H1 (cell line): ENCODE measurements at regions not wholly inside any gene's neighbourhood (a gene's known extent, or its start where the extent isn't known, plus 50 kb on each side); places are given as distances from the start of the nearest gene placed in this dataset.

ENCODE experiments used
- CTCF ChIA-PET: fragments of 300-600 bp; sonication (Branson Sonifier 250); formaldehyde crosslinking; loops from one replicate; lab custom pipeline; 2021; ENCODE audit not compliant: partially characterized antibody; lab: Charles Lee
- POLR2A ChIA-PET: fragments of 300-600 bp; sonication (Branson Sonifier 250); formaldehyde crosslinking; loops from one replicate; lab custom pipeline; 2021; ENCODE audit warnings: inconsistent platforms; ENCODE audit not compliant: partially characterized antibody; lab: Charles Lee
- DNase-seq, 2 experiments: peaks; one replicate each; pipeline versions ENCODE4 v3.0.0 to v3.0.0-alpha.2; 2010 to 2022; ENCODE audit warnings: low spot score in 2 of 2, low read depth in 1 of 2, mixed read lengths in 1 of 2
- FAIRE-seq: peaks from 2 replicates; lab custom pipeline; 2011; peaks lifted over from hg19 to GRCh38; lab: Jason Lieb, UNC
- H2AFZ ChIP-seq: 2 replicates; pipeline ENCODE4 v1.8.1; 2012; ENCODE audit warnings: low read length, inconsistent platforms
- H2AK5ac ChIP-seq: 2 replicates; pipeline ENCODE4 v1.6.1; 2013; ENCODE audit warnings: low read depth, low read length
- H2BK120ac ChIP-seq: replicated peaks from 2 replicates; pipeline ENCODE3; 2013; ENCODE audit warnings: low read depth, low read length, inconsistent platforms
- H2BK12ac ChIP-seq: 2 replicates; pipeline ENCODE4 v1.6.1; 2013; ENCODE audit warnings: low read depth, low read length
- H2BK15ac ChIP-seq: 2 replicates; pipeline ENCODE4 v1.6.1; 2013; ENCODE audit warnings: low read length
- H2BK20ac ChIP-seq: 2 replicates; pipeline ENCODE4 v1.6.1; 2013; ENCODE audit warnings: low read length
- H2BK5ac ChIP-seq: 2 replicates; pipeline ENCODE4 v1.6.1; 2013; ENCODE audit warnings: low read depth, low read length
- H3K14ac ChIP-seq: 2 replicates; pipeline ENCODE4 v1.6.1; 2013; ENCODE audit warnings: inconsistent platforms; ENCODE audit not compliant: insufficient read length
- H3K18ac ChIP-seq: 2 replicates; pipeline ENCODE4 v1.6.1; 2013; ENCODE audit warnings: low read length; ENCODE audit errors: extremely low read depth
- H3K23ac ChIP-seq: 2 replicates; pipeline ENCODE4 v1.6.1; 2013; ENCODE audit warnings: inconsistent platforms; ENCODE audit not compliant: insufficient read length
- H3K23me2 ChIP-seq: 2 replicates; pipeline ENCODE4 v1.6.1; 2013; ENCODE audit warnings: low read depth, low read length
- H3K27ac ChIP-seq: 2 replicates; pipeline ENCODE4 v1.6.1; 2011; ENCODE audit warnings: low read depth, low read length, inconsistent platforms
- H3K27me3 ChIP-seq, 4 experiments: replicated peaks in 1 of 4; 1 replicate in 1 of 4; 2 replicates in 3 of 4; pipeline versions ENCODE4 v1.6.1 to v1.8.1; 2011 to 2013; ENCODE audit warnings: low read length in 3 of 4, mild to moderate bottlenecking in 3 of 4, inconsistent platforms in 2 of 4, mixed read lengths in 2 of 4, moderate library complexity in 1 of 4; ENCODE audit not compliant: control insufficient read depth in 3 of 4, insufficient read depth in 3 of 4; ENCODE audit errors: extremely low read depth in 1 of 4
- H3K36me3 ChIP-seq, 4 experiments: 2 replicates each; pipeline versions ENCODE4 v1.6.1 to v1.8.1; 2011 to 2013; ENCODE audit warnings: mild to moderate bottlenecking in 4 of 4, low read length in 3 of 4, moderate library complexity in 2 of 4, control low read depth in 1 of 4, inconsistent platforms in 1 of 4; ENCODE audit not compliant: insufficient read depth in 4 of 4, control insufficient read depth in 2 of 4
- H3K4ac ChIP-seq: replicated peaks from 2 replicates; pipeline ENCODE3; 2013; ENCODE audit warnings: low read length, low read depth, mixed read lengths, inconsistent platforms; ENCODE audit not compliant: insufficient read length
- H3K4me1 ChIP-seq, 4 experiments: replicated peaks in 1 of 4; 1 replicate in 1 of 4; 2 replicates in 3 of 4; pipeline versions ENCODE4 v1.6.1 to v1.8.1; 2011 to 2013; ENCODE audit warnings: low read length in 3 of 4, inconsistent platforms in 2 of 4, mixed read lengths in 1 of 4; ENCODE audit not compliant: insufficient read depth in 4 of 4, control insufficient read depth in 3 of 4
- H3K4me2 ChIP-seq, 2 experiments: 2 replicates each; pipeline versions ENCODE4 v1.6.1 to v1.8.1; 2011 to 2013; ENCODE audit warnings: low read depth in 2 of 2, low read length in 2 of 2, control low read depth in 1 of 2, inconsistent platforms in 1 of 2, mild to moderate bottlenecking in 1 of 2; ENCODE audit not compliant: insufficient read depth in 1 of 2
- H3K4me3 ChIP-seq, 4 experiments: fragments of 200-600, 300-600 bp in 1 of 4; sonication (generic), shearing (Covaris generic), sonication (Bioruptor Twin) in 1 of 4; 2 replicates each; pipeline versions ENCODE4 v1.5.1 to v1.8.1; 2011 to 2016; ENCODE audit warnings: low read length in 4 of 4, low read depth in 3 of 4, control low read depth in 2 of 4, inconsistent platforms in 2 of 4, mild to moderate bottlenecking in 2 of 4, mixed read lengths in 1 of 4, moderate library complexity in 1 of 4; ENCODE audit not compliant: insufficient read depth in 2 of 4; ENCODE audit errors: extremely low read depth in 1 of 4
- H3K56ac ChIP-seq: replicated peaks from 2 replicates; pipeline ENCODE3; 2013; ENCODE audit warnings: low read depth, mild to moderate bottlenecking, mixed read lengths, low read length, inconsistent platforms; ENCODE audit not compliant: insufficient read length
- H3K79me1 ChIP-seq: 2 replicates; pipeline ENCODE4 v1.6.1; 2013; ENCODE audit warnings: low read depth, low read length, control low read depth
- H3K79me2 ChIP-seq, 2 experiments: 2 replicates each; pipeline versions ENCODE4 v1.6.1 to v1.8.1; 2012 to 2013; ENCODE audit warnings: low read length in 2 of 2, mild to moderate bottlenecking in 2 of 2, inconsistent platforms in 1 of 2; ENCODE audit not compliant: insufficient read depth in 2 of 2, control insufficient read depth in 1 of 2
- H3K9ac ChIP-seq, 4 experiments: replicated peaks in 1 of 4; 1 replicate in 1 of 4; 2 replicates in 3 of 4; pipeline versions ENCODE4 v1.6.1 to v1.8.1; 2011 to 2013; ENCODE audit warnings: low read depth in 3 of 4, low read length in 3 of 4, control low read depth in 2 of 4, mild to moderate bottlenecking in 2 of 4, moderate library complexity in 2 of 4, inconsistent platforms in 1 of 4; ENCODE audit errors: extremely low read depth in 1 of 4
- H3K9me3 ChIP-seq, 2 experiments: 2 replicates each; pipeline versions ENCODE4 v1.6.1 to v1.8.1; 2012 to 2013; ENCODE audit warnings: mild to moderate bottlenecking in 2 of 2, moderate library complexity in 2 of 2, control low read depth in 1 of 2, inconsistent platforms in 1 of 2, low read depth in 1 of 2, low read length in 1 of 2, mixed read lengths in 1 of 2; ENCODE audit not compliant: insufficient read depth in 2 of 2
- H4K20me1 ChIP-seq, 2 experiments: replicated peaks in 1 of 2; 2 replicates each; pipeline versions ENCODE3 to v1.8.1; 2011 to 2013; ENCODE audit warnings: inconsistent platforms in 2 of 2, low read length in 2 of 2, mild to moderate bottlenecking in 1 of 2; ENCODE audit not compliant: insufficient read depth in 2 of 2, control insufficient read depth in 1 of 2
- H4K5ac ChIP-seq: 2 replicates; pipeline ENCODE4 v1.6.1; 2013; ENCODE audit warnings: low read length, low read depth, mixed read lengths, inconsistent platforms; ENCODE audit not compliant: insufficient read length
- H4K8ac ChIP-seq: 2 replicates; pipeline ENCODE4 v1.8.0; 2013; ENCODE audit warnings: mild to moderate bottlenecking, moderate library complexity, low read length, inconsistent platforms; ENCODE audit not compliant: insufficient read depth; ENCODE audit errors: extremely low read depth
- H4K91ac ChIP-seq: replicated peaks from 2 replicates; pipeline ENCODE3; 2013; ENCODE audit warnings: low read length, mixed read lengths, inconsistent platforms; ENCODE audit not compliant: insufficient read length
- BACH1 ChIP-seq: IDR thresholded peaks from 2 replicates; pipeline ENCODE4 v1.6.1; 2012; ENCODE audit warnings: low read length, improper control_type of control experiment
- CBX8 ChIP-seq: fragments of 300-800, 300-1000 bp; sonication (generic); IDR thresholded peaks from 2 replicates; pipeline ENCODE4 v1.7.1; 2016; ENCODE audit warnings: low read depth, low read length, borderline replicate concordance
- CTBP2 ChIP-seq: IDR thresholded peaks from 2 replicates; pipeline ENCODE4 v1.7.0; 2011; ENCODE audit warnings: borderline replicate concordance, mild to moderate bottlenecking, moderate library complexity, mixed read lengths, low read length; ENCODE audit not compliant: insufficient read depth, insufficient read length
- EP300 ChIP-seq, 2 experiments: IDR thresholded peaks; 1 replicate in 1 of 2; 2 replicates in 1 of 2; pipeline ENCODE4 v1.6.1; 2011 to 2012; ENCODE audit warnings: low read depth in 2 of 2, low read length in 2 of 2, mild to moderate bottlenecking in 2 of 2, borderline replicate concordance in 1 of 2, inconsistent platforms in 1 of 2, moderate library complexity in 1 of 2
- GABPA ChIP-seq: IDR thresholded peaks from 2 replicates; pipeline ENCODE4 v1.6.1; 2011; ENCODE audit warnings: mild to moderate bottlenecking, low read length, moderate library complexity, borderline replicate concordance; ENCODE audit not compliant: insufficient read depth
- NRF1 ChIP-seq: IDR thresholded peaks from 2 replicates; pipeline ENCODE4 v1.6.1; 2011; ENCODE audit warnings: mild to moderate bottlenecking, low read depth, low read length, improper control_type of control experiment
- POLR2AphosphoS5 ChIP-seq: IDR thresholded peaks from 2 replicates; pipeline ENCODE4 v1.6.1; 2011; ENCODE audit warnings: low read depth, low read length
- RAD21 ChIP-seq, 2 experiments: IDR thresholded peaks in 1 of 2; conservative IDR thresholded peaks in 1 of 2; 2 replicates each; pipeline ENCODE4 v1.6.1; 2011; ENCODE audit warnings: low read depth in 2 of 2, low read length in 2 of 2, improper control_type of control experiment in 1 of 2, inconsistent platforms in 1 of 2, mild to moderate bottlenecking in 1 of 2, moderate library complexity in 1 of 2
- SAP30 ChIP-seq: fragments of 300-600 bp; sonication (generic); IDR thresholded peaks from 2 replicates; pipeline ENCODE4 v1.7.1; 2012; ENCODE audit warnings: low read length, moderate library complexity, mild to moderate bottlenecking, inconsistent platforms; ENCODE audit not compliant: insufficient read depth, insufficient replicate concordance
- SRF ChIP-seq: IDR thresholded peaks from 2 replicates; pipeline ENCODE4 v1.6.1; 2011; ENCODE audit warnings: mild to moderate bottlenecking, low read depth, low read length, moderate library complexity
- TAF7 ChIP-seq: optimal IDR thresholded peaks from 2 replicates; pipeline ENCODE3; 2011; ENCODE audit warnings: low read depth, mild to moderate bottlenecking, inconsistent platforms, low read length, moderate library complexity, borderline replicate concordance
- TCF12 ChIP-seq: IDR thresholded peaks from 2 replicates; pipeline ENCODE4 v1.6.1; 2011; ENCODE audit warnings: low read depth, mild to moderate bottlenecking, low read length
- TEAD4 ChIP-seq: IDR thresholded peaks from 2 replicates; pipeline ENCODE4 v1.6.1; 2012; ENCODE audit warnings: low read depth, low read length, inconsistent platforms, mixed read lengths
- WGBS, 2 experiments: shearing (Covaris generic) in 1 of 2; methylation state at CpG; one replicate each; pipeline versions ENCODE4 v1.1.6 to v1.1.7; 2013 to 2015; ENCODE audit warnings: low lambda C conversion rate in 2 of 2, mixed read lengths in 2 of 2, inconsistent platforms in 1 of 2, low coverage in 1 of 2, missing lambda C conversion rate in 1 of 2; ENCODE audit not compliant: insufficient replicate concordance in 2 of 2, insufficient coverage in 1 of 2, insufficient read length in 1 of 2; ENCODE audit errors: extremely low coverage in 1 of 2, missing lambda C conversion rate in 1 of 2; 5-methylcytosine and 5-hydroxymethylcytosine counted together
- TF ChIP-seq, protein P1 (sequence below): IDR thresholded peaks from 2 replicates; pipeline ENCODE4 v1.6.1; 2012; ENCODE audit warnings: inconsistent platforms

DNA sequence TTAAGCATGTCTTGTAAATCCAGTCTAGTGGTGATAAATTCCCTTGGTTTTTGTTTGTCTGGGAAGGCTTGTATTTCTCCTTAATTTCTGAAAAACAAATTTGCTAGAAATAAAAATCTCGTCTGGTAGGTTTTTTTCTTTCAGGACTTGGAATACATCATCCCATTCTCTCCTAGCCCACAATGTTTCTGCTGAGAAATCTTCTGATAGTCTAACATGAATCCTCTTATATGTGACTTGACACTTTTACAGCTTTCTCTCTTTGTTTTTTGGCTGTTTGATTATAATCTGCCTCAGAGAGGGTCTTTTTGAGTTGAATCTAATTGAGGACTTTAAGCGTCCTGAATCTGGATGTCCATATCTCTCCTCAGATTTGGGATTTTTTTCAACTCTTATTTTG lies 104.9 kb downstream of the FEM1C start:
- Histone ChIP-seq H3K9me3 (peaks cover 20 to 21% of the 10 kb centered on the region in 2 experiments), H4K20me1 (no peaks in the 10 kb centered on the region), H3K27ac (no peak overlapping the region), H4K91ac (no peak overlapping the region), H3K4ac (no peak overlapping the region), H3K27me3 (no peaks in the 10 kb centered on the region), H2AFZ (no peak overlapping the region), H2BK120ac (no peak overlapping the region)
- CTCF ChIA-PET = no interaction called here
- no peak for FAIRE-seq
- TF ChIP-seq TAF7 (no peak), NRF1 (no peak), BACH1 (no peak), TCF12 (no peak), EP300 (IDR thresholded peaks at IDR 0.05; ENCODE audit: borderline replicate concordance in 1 of 2, low read depth in 2 of 2, low read length in 2 of 2) (no peak), GABPA (no peak), SAP30 (no peak), TEAD4 (no peak), RAD21 (IDR thresholded peaks at IDR 0.05 in 1 of 2, conservative IDR thresholded peaks at IDR 0.05 in 1 of 2; ENCODE audit: low read depth in 2 of 2, low read length in 2 of 2) (no peak), SRF (no peak), CTBP2 (no peak), POLR2AphosphoS5 (no peak), CBX8 (no peak)
- TF ChIP-seq, protein P1, sequence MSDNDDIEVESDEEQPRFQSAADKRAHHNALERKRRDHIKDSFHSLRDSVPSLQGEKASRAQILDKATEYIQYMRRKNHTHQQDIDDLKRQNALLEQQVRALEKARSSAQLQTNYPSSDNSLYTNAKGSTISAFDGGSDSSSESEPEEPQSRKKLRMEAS = no peak
- TF ChIP-seq, all 59 proteins: peak for 0
- Histone ChIP-seq H3K56ac (no peak overlapping the region), H3K14ac (no peak overlapping the region), H3K4me1 (no peaks in the 10 kb centered on the region), H3K9ac (no peak overlapping the region), H2BK5ac (no peak overlapping the region), H2BK12ac (no peak overlapping the region), H3K18ac (no peak overlapping the region), H3K4me2 (no peak overlapping the region), H4K5ac (no peak overlapping the region), H2AK5ac (no peak overlapping the region), H3K79me1 (no peaks in the 10 kb centered on the region), H3K23ac (no peak overlapping the region), H3K36me3 (no peaks in the 10 kb centered on the region), H3K79me2 (no peaks in the 10 kb centered on the region), H2BK15ac (no peak overlapping the region), H4K8ac (no peak overlapping the region), H2BK20ac (no peak overlapping the region), H3K4me3 (no peak overlapping the region), H3K23me2 (no peaks in the 10 kb centered on the region)
- POLR2A ChIA-PET = no interaction called here
- no peak for DNase-seq
- WGBS, 2 experiments = 95% methylated on average over 2 of the region's 2 CpGs; no CpG with 5 or more reads in 1 of the 2 experiments
